HCT116 (cell line): ENCODE measurements at regions not wholly inside any gene's neighbourhood (a gene's known extent, or its start where the extent isn't known, plus 50 kb on each side); places are given as distances from the start of the nearest gene placed in this dataset.
A peak's percentile ranks its signal among the peaks of the same experiment; 100 is the strongest.

Source experiments
- CEBPB ChIP-seq: IDR thresholded peaks from 2 replicates; pipeline ENCODE4 v1.6.1; 2012; ENCODE audit warnings: low read depth
- EZH2 ChIP-seq: fragments of 200-600 bp; sonication (generic); IDR thresholded peaks from 2 replicates; pipeline ENCODE4 v1.6.1; 2017; ENCODE audit warnings: antibody characterized with exemption, mixed run types
- EZH2phosphoT487 ChIP-seq: fragments of 200-600 bp; IDR thresholded peaks from 2 replicates; pipeline ENCODE4 v1.6.1; 2018; ENCODE audit warnings: antibody characterized with exemption, borderline replicate concordance
- MAX ChIP-seq: IDR thresholded peaks from 2 replicates; pipeline ENCODE4 v1.6.1; 2012
- POLR2A ChIP-seq: IDR thresholded peaks from 2 replicates; pipeline ENCODE4 v1.7.0; 2011; ENCODE audit warnings: borderline replicate concordance; ENCODE audit not compliant: insufficient read depth, insufficient read length; ENCODE audit errors: extremely low read depth
- POLR2AphosphoS5 ChIP-seq: IDR thresholded peaks from 2 replicates; pipeline ENCODE4 v1.6.1; 2011; ENCODE audit warnings: mild to moderate bottlenecking, low read depth, low read length, moderate library complexity
- SP1 ChIP-seq: IDR thresholded peaks from 2 replicates; pipeline ENCODE4 v1.6.1; 2012; ENCODE audit warnings: low read depth
- YY1 ChIP-seq: IDR thresholded peaks from 2 replicates; pipeline ENCODE4 v1.6.1; 2011; ENCODE audit warnings: low read length, low read depth, moderate library complexity, mild to moderate bottlenecking; ENCODE audit not compliant: insufficient replicate concordance; ENCODE audit errors: extremely low read depth
- ZFX ChIP-seq: fragments of 450-650 bp; IDR thresholded peaks from 2 replicates; pipeline ENCODE4 v1.6.1; 2017
- TF ChIP-seq, protein P1 (sequence below), 3 experiments: fragments of 200-600 bp in 1 of 3; sonication (generic) in 1 of 3; IDR thresholded peaks in 2 of 3; conservative IDR thresholded peaks in 1 of 3; 2 replicates each; pipeline ENCODE4 v1.5.1; 2012 to 2017; ENCODE audit warnings: low read depth in 2 of 3, low read length in 2 of 3, antibody characterized with exemption in 1 of 3, borderline replicate concordance in 1 of 3, control low read depth in 1 of 3, mild to moderate bottlenecking in 1 of 3, mixed read lengths in 1 of 3, mixed run types in 1 of 3, moderate library complexity in 1 of 3; ENCODE audit not compliant: insufficient read depth in 1 of 3
- TF ChIP-seq, protein P2 (sequence below): IDR thresholded peaks from 2 replicates; pipeline ENCODE4 v1.6.1; 2012

DNA sequence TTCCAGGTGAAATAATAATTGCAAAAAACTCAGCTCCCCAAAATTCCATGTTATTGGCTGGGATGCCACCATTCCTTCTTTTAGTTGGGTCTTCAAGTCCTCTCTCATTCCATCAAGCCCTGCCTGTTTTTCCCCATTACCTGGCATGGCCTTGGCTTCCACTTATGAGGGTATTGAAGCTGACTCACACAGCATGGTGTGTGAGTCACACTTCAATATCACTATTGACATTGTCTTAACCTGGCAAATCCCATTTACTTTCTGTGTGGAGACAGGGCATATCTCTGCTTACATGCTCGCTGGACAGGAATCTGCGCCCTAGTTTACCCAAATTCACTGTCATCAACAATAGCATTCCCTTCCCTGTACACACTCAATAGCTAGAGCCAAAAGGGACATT, 1806.8 kb downstream of the BRINP3 start:
- TF ChIP-seq POLR2A (no peak), EZH2phosphoT487 (no peak), MAX (peak; percentile 71), POLR2AphosphoS5 (no peak), ZFX (no peak), SP1 (peak; percentile 66), EZH2 (no peak), CEBPB (peak; percentile 28; the same call in 1 of the 2 replicates), YY1 (no peak)
- TF ChIP-seq, protein P1, sequence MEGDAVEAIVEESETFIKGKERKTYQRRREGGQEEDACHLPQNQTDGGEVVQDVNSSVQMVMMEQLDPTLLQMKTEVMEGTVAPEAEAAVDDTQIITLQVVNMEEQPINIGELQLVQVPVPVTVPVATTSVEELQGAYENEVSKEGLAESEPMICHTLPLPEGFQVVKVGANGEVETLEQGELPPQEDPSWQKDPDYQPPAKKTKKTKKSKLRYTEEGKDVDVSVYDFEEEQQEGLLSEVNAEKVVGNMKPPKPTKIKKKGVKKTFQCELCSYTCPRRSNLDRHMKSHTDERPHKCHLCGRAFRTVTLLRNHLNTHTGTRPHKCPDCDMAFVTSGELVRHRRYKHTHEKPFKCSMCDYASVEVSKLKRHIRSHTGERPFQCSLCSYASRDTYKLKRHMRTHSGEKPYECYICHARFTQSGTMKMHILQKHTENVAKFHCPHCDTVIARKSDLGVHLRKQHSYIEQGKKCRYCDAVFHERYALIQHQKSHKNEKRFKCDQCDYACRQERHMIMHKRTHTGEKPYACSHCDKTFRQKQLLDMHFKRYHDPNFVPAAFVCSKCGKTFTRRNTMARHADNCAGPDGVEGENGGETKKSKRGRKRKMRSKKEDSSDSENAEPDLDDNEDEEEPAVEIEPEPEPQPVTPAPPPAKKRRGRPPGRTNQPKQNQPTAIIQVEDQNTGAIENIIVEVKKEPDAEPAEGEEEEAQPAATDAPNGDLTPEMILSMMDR (IDR thresholded peaks at IDR 0.05 in 2 of 3, conservative IDR thresholded peaks at IDR 0.05 in 1 of 3; ENCODE audit: borderline replicate concordance in 1 of 3, insufficient read depth in 1 of 3, low read depth in 2 of 3, low read length in 2 of 3) = no peak
- TF ChIP-seq, protein P2, sequence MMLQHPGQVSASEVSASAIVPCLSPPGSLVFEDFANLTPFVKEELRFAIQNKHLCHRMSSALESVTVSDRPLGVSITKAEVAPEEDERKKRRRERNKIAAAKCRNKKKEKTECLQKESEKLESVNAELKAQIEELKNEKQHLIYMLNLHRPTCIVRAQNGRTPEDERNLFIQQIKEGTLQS = no peak
